GM18499 (cell line): ENCODE measurements at regions not wholly inside any gene's neighbourhood (a gene's known extent, or its start where the extent isn't known, plus 50 kb on each side); places are given as distances from the start of the nearest gene placed in this dataset.

Experiments used
- ATAC-seq: cut with Tn5 transposase; IDR thresholded peaks from one replicate; pipeline ENCODE4 v1.9.1; 2021; ENCODE audit warnings: moderate number of reproducible peaks; ENCODE audit not compliant: insufficient read depth, unreplicated experiment

DNA sequence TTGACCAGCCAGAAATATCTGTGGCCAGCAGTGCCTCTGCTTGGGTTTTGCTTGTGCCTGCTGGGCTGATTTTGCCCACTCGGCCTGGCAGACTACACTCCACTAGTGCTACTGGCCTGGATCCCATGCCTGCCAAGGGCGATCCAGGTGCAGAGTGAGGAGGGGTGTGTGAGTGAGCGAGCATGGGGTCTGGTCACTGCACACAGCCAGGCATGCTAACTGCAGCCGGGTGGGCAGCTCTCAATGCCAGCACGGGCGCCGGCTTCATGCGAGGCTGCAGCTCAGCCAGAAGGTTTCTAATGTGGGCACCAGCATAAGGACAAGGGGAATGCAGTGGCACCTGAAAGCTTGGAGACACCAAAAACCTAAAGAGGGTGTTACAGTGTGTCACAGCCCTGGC lies 1161.4 kb downstream of the FSTL5 start:
- no peak for ATAC-seq

DNA sequence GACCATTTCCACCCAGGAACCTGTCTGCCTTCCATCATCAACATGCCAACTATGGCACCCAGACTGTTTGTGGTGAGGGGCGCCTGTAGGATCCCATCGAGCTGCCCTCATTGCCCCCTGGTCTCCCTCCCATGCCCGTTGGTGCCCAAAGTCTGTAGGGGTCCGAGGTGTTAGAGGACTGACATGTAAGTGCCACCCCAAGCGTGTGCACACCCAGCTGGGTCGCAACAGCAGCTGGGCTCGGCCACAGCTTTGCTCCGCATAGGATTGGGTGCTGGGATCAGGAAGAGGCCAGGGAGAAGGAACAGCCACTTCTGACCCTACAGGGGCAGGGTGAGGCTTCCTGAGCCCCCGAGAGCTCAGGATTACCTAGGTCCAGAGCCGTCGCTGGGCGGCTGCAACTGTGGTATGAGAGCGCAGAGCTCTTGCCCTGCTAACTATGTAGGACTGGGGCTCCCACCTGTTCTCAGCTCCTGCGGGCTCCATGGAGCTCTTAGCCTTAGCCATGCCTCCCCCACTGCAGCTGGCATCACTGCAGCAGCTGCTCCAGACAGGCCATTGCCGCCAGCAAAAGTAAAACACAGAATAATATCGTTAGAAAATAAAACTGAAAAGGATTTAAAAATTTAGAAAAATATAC lies 1160.3 kb downstream of the FSTL5 start:
- ATAC-seq: no peak

DNA sequence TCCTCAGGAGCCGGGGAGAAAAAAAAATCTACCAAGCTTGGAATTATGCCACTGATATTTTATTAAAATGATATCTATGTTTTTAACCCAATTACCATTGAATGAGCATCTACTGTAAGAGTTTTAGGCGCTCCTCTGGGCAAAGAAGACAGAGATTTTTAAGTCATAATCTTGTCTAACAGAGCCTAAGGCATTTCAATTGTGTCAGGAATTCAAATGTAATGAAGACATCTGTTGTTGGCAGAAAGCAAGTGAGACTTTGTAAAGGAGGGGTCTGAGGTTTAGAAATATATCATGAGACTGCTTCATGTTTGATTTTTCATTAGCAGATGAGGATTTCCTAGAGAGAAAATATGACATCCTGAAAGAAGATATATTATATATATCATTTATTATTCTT lies 1158.1 kb downstream of the FSTL5 start:
- no peak for ATAC-seq

DNA sequence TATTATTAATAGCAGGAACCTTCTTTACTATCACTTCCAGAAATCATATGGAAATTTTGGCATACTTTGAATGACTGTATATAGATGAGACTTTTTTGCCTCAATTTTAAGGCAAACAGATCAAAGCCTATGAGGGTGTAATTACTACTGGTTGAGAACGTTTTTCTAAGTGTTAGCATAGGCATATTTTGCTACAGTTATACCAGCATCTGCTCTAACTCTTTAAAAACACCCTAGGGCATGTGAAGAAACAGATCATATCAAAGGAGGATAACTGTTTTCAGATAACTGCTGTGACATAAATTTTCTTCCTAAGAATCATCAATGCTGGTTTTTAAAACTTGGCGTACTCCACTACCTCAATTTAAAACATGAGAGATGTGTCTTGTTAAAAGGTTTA lies 1155.3 kb downstream of the FSTL5 start:
- no peak for ATAC-seq

DNA sequence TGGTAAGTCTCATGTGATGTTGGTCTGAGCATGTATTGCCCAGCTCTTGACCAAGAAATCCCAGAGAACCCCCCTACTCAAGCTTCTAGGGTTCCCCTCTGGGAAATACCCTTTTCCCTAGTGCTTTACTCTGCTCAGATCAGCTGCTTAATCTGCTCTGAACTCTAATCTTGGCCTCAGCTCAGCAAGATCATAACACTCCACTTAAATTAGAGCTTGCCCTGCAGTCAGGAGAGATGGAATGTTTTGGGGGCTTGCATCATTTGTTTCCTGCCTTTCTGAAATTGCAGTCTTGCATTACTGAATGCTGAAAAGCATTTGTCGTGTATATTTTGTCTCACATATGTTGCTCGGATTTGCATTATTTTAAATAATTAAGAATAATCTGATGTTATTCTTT lies 1153.6 kb downstream of the FSTL5 start:
- no peak for ATAC-seq
